ENCODE measurements at regions not wholly inside any gene's neighbourhood (a gene's known extent, or its start where the extent isn't known, plus 50 kb on each side); places are given as distances from the start of the nearest gene placed in this dataset.
"Not testable (repeated sequence)": the region's sequence is repeated elsewhere in the genome, so short reads cannot be mapped to it uniquely, and the experiment has no call there.

- DNase-seq (ENCODE audit: low read depth in 2 of 3, low spot score in 1 of 3): no peak
Measured at GRCh38 chr5:60445921-60446320, 254.0 kb downstream of the DEPDC1B start.

GRCh38 chr5:60445427-60445826, 254.5 kb downstream of the DEPDC1B start:
- no peak for DNase-seq (ENCODE audit: low read depth in 2 of 3, low spot score in 1 of 3)

GRCh38 chr5:60444661-60445360, 255.2 kb downstream of the DEPDC1B start:
- DNase-seq (ENCODE audit: low read depth in 2 of 3, low spot score in 1 of 3): no peak

GRCh38 chr5:60439552-60439951, 260.4 kb downstream of the DEPDC1B start:
- no peak for DNase-seq (ENCODE audit: low read depth in 2 of 3, low spot score in 1 of 3)

GRCh38 chr5:60437308-60437707, 262.7 kb downstream of the DEPDC1B start:
- no peak for DNase-seq (ENCODE audit: low read depth in 2 of 3, low spot score in 1 of 3)

- DNase-seq (ENCODE audit: low read depth in 2 of 3, low spot score in 1 of 3): no peak
Measured at GRCh38 chr5:60436518-60436917, 263.4 kb downstream of the DEPDC1B start.

- DNase-seq (ENCODE audit: low read depth in 2 of 3, low spot score in 1 of 3): no peak
Measured at GRCh38 chr5:60435808-60436207, 264.2 kb downstream of the DEPDC1B start.

- DNase-seq (ENCODE audit: low read depth in 2 of 3, low spot score in 1 of 3): not testable (repeated sequence)
Measured at GRCh38 chr5:60426189-60426588, 273.8 kb downstream of the DEPDC1B start.

GRCh38 chr5:60420773-60421172, 279.2 kb downstream of the DEPDC1B start:
- not testable (repeated sequence) for DNase-seq (ENCODE audit: low read depth in 2 of 3, low spot score in 1 of 3)

- no peak for DNase-seq (ENCODE audit: low read depth in 2 of 3, low spot score in 1 of 3)
Measured at GRCh38 chr5:60417500-60418181, 282.3 kb downstream of the DEPDC1B start.

GRCh38 chr5:60415443-60415842, 284.5 kb downstream of the DEPDC1B start:
- no peak for DNase-seq (ENCODE audit: low read depth in 2 of 3, low spot score in 1 of 3)

GRCh38 chr5:60410427-60410826, 289.5 kb downstream of the DEPDC1B start:
- DNase-seq (ENCODE audit: low read depth in 2 of 3, low spot score in 1 of 3): no peak

- no peak for DNase-seq (ENCODE audit: low read depth in 2 of 3, low spot score in 1 of 3)
Measured at GRCh38 chr5:60404171-60404570, 295.8 kb downstream of the DEPDC1B start.

GRCh38 chr5:60403343-60404006, 296.5 kb downstream of the DEPDC1B start:
- no peak for DNase-seq (ENCODE audit: low read depth in 2 of 3, low spot score in 1 of 3)

- DNase-seq (ENCODE audit: low read depth in 2 of 3, low spot score in 1 of 3): no peak
Measured at GRCh38 chr5:60402161-60402785, 297.7 kb downstream of the DEPDC1B start.

- DNase-seq (ENCODE audit: low read depth in 2 of 3, low spot score in 1 of 3): no peak
Measured at GRCh38 chr5:60401526-60401925, 298.4 kb downstream of the DEPDC1B start.

GRCh38 chr5:60399507-60399906, 300.5 kb downstream of the DEPDC1B start:
- no peak for DNase-seq (ENCODE audit: low read depth in 2 of 3, low spot score in 1 of 3)

- DNase-seq (ENCODE audit: low read depth in 2 of 3, low spot score in 1 of 3): no peak
Measured at GRCh38 chr5:60395712-60396329, 304.1 kb downstream of the DEPDC1B start.

- no peak for DNase-seq (ENCODE audit: low read depth in 2 of 3, low spot score in 1 of 3)
Measured at GRCh38 chr5:60387051-60387440, 312.9 kb downstream of the DEPDC1B start.

GRCh38 chr5:60386436-60387050, 313.4 kb downstream of the DEPDC1B start:
- DNase-seq (ENCODE audit: low read depth in 2 of 3, low spot score in 1 of 3): no peak

GRCh38 chr5:60382716-60383115, 317.2 kb downstream of the DEPDC1B start:
- no peak for DNase-seq (ENCODE audit: low read depth in 2 of 3, low spot score in 1 of 3)
